ENCODE measurements at regions not wholly inside any gene's neighbourhood (a gene's known extent, or its start where the extent isn't known, plus 50 kb on each side); places are given as distances from the start of the nearest gene placed in this dataset.

GRCh38 chr1:4345094-4345493, 309.3 kb upstream of the AJAP1 start:
- TF ChIP-seq CTCF (IDR thresholded peaks at IDR 0.05): no peak
- Histone ChIP-seq H3K27me3 (no peaks in the 10 kb centered on the region), H3K4me3 (no peak overlapping the region), H3K36me3 (no peaks in the 10 kb centered on the region), H3K4me1 (no peaks in the 10 kb centered on the region), H3K9me3 (no peaks in the 10 kb centered on the region), H3K27ac (no peak overlapping the region)
- intact Hi-C loops (cut with DNase I): no loop called here
- ATAC-seq (no peak), DNase-seq (no peak)

GRCh38 chr1:4346131-4346530, 308.3 kb upstream of the AJAP1 start:
- Histone ChIP-seq H3K4me1 (no peaks in the 10 kb centered on the region), H3K27me3 (no peaks in the 10 kb centered on the region), H3K27ac (no peak overlapping the region), H3K9me3 (no peaks in the 10 kb centered on the region), H3K36me3 (no peaks in the 10 kb centered on the region), H3K4me3 (no peak overlapping the region)
- DNase-seq (no peak), ATAC-seq (no peak)
- intact Hi-C loops (cut with DNase I): no loop called here
- no peak for TF ChIP-seq CTCF (IDR thresholded peaks at IDR 0.05)

GRCh38 chr1:4351453-4351852, 303.0 kb upstream of the AJAP1 start:
- no peak overlapping the region for H3K27ac ChIP-seq
- H3K4me3 ChIP-seq: no peak overlapping the region
- H3K27me3 ChIP-seq: no peaks in the 10 kb centered on the region
- no peaks in the 10 kb centered on the region for H3K4me1 ChIP-seq
- H3K36me3 ChIP-seq: no peaks in the 10 kb centered on the region
- ATAC-seq (no peak), DNase-seq (no peak)
- H3K9me3 ChIP-seq: no peaks in the 10 kb centered on the region
- no peak for TF ChIP-seq CTCF (IDR thresholded peaks at IDR 0.05)
- intact Hi-C loops (cut with DNase I): no loop called here

- Histone ChIP-seq H3K27ac (no peak overlapping the region), H3K4me1 (no peaks in the 10 kb centered on the region), H3K4me3 (no peak overlapping the region), H3K27me3 (no peaks in the 10 kb centered on the region), H3K9me3 (no peaks in the 10 kb centered on the region), H3K36me3 (no peaks in the 10 kb centered on the region)
- DNase-seq (no peak), ATAC-seq (no peak)
- intact Hi-C loops (cut with DNase I): no loop called here
- TF ChIP-seq CTCF (IDR thresholded peaks at IDR 0.05): no peak
Measured at GRCh38 chr1:4353090-4353856, 301.1 kb upstream of the AJAP1 start.

GRCh38 chr1:4355839-4356238, 298.6 kb upstream of the AJAP1 start:
- H3K4me3 ChIP-seq: no peak overlapping the region
- no peaks in the 10 kb centered on the region for H3K4me1 ChIP-seq
- no peaks in the 10 kb centered on the region for H3K27me3 ChIP-seq
- H3K36me3 ChIP-seq: no peaks in the 10 kb centered on the region
- H3K27ac ChIP-seq: no peak overlapping the region
- no peaks in the 10 kb centered on the region for H3K9me3 ChIP-seq
- no peak for TF ChIP-seq CTCF (IDR thresholded peaks at IDR 0.05)
- intact Hi-C loops (cut with DNase I): no loop called here
- ATAC-seq (no peak), DNase-seq (no peak)
